DMS 273 (cell line): ENCODE measurements at regions not wholly inside any gene's neighbourhood (a gene's known extent, or its start where the extent isn't known, plus 50 kb on each side); places are given as distances from the start of the nearest gene placed in this dataset.

Experiments
- DNase-seq: peaks from one replicate; lab custom pipeline; 2025; ENCODE audit not compliant: unreplicated experiment; lab: John Stamatoyannopoulos, UW

DNA sequence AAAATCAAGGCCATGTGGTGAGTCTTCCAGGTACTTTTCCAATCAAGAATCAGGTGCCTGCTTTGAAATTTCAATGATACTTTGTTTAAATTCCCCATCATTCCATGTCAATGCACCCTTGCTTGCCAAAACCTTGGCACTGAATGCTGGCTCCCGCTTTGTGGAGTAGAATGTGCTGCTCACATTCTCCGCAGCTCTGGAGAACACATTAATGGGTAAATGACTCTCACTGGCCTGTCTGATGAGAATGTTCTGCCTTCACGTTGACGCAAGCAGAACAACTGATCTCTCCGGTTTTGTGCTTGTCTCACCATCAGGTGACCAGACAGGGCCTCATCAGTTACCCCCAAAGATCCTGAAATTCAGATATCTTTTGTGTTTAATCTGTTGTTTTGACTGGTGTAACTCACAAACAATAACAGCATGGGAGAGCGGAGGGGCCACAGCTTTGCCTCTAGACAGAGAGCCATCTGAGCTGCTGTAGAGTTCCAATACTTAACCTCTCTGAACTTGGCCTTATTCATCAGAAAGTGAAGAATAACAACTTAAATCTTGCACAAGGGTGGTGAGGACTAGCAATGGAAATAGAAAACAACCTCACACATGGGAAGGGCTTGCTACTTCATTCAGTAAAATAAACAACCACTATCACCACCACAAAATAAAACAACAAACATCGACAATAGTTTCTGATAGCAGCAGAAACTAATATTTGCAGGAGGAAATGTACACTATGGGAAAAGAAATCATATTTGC lies 276.9 kb upstream of the IGFBP3 start:
- no peak for DNase-seq

DNA sequence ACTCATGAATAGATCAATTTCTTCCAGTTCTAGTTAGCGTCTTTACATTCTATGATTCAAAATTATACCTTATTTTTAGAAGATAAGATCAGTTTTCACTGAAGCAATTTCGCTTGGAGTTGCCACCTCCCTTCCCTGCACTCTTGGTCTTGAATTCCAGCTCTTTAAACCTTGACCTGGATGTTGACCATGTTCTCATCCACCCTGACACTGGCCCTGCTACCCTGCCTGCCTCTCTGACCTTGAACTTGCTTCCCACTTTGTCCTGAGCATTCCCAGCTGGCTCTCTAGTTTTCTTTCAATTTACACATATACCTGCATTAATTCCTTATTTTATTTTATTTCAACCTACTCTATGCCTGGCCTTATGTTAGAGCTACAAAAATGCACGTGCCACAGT lies 274.9 kb upstream of the IGFBP3 start:
- DNase-seq, result no peak

DNA sequence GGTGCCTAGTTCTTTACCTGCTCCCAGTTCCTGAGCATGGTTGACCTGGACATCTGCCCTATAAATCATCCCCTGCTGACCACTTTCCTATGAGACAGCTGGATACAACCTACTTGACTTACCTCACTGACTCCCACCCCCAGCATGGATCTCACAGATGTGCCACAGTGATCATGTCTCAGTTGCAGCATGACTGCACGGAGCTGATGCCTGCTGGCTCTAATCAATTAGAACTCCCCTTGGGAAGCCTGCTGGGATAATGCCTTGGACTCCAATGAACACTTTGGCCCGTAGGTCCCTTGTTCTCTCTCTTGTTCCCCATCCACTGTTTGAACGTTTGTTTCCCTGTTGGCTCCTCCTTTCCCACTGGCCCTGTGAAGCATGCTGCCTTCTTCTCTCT lies 271.2 kb upstream of the IGFBP3 start:
- DNase-seq, result no peak

DNA sequence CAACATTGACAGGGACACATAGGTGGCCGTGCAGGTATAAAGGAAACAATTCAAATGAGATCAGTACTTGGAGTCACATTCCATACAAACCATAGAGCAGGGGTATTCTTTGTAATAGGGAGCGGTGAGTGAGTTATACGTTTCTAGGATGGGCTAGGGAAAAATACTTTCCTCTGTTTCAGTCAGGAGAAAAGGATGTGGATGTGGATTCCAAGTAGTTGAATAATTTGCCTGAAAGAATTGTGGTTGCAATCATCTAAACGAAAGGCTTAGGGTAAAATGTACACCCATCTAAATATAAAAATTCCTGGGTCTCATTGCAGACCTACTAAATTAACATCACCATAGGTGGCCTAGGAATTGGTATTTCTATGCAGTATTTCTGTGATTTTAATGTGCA lies 270.7 kb upstream of the IGFBP3 start:
- DNase-seq, result no peak

DNA sequence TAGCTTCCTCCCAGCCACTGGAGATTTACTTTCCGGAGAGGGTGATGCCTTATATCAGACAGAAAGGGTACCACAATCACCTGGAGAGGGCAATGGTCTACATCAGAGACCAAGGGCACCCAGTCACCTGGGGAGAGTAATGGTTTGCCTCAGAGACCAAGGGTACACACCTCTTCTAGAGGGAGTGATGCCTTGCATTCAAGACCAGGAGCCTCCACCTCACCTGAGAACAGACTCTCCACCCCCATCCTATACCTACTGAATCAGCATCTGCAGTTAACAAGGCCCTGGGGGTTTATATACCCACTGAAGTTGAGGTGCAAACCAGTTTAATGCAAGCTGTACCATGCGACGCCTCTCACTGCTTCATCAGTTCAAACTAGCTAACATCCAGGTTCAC lies 270.2 kb upstream of the IGFBP3 start:
- DNase-seq, result no peak

DNA sequence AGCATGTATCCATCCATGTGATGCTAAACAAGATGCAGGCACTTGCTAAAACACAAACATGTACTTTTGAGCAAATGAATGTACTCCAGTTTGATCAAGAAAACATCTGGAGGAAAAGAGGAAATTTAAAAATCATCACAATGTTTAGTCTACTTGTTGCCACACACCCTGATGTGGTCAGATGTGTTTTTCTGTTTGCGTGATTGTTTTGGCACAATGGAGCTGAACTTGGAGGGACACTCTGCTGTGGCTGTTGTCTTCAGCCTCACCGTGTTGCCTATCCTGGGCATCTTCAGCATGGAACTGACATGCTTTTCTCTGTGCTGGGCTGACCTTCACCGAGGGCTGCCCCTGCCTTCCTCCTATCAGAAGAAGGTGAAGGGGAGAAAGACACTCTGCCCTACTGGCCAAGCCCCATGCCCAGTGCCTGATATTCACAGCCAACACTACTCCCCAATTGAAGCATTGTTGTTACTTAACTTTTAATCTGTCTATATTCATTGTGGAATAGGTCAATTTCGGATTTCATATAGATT lies 268.3 kb upstream of the IGFBP3 start:
- DNase-seq, result no peak

DNA sequence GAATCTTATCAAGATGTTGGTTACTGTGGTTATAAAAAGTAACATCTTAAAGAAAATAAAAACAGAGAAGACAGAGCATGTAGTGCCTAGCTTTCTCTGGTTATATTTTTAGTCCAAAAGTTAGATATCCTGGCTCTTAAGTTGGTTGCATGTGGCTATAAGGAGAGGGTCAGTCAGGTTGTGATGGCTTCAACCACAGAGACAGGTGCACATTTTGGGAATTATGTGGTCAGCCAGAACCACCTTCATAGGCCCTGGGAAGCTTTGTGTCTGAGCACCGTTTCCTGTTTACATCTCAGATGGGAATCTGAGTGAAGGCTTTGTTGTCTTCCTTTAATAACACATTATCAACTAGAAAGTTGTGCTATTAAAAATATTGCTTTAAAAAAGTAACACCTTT lies 265.1 kb upstream of the IGFBP3 start:
- no peak for DNase-seq

DNA sequence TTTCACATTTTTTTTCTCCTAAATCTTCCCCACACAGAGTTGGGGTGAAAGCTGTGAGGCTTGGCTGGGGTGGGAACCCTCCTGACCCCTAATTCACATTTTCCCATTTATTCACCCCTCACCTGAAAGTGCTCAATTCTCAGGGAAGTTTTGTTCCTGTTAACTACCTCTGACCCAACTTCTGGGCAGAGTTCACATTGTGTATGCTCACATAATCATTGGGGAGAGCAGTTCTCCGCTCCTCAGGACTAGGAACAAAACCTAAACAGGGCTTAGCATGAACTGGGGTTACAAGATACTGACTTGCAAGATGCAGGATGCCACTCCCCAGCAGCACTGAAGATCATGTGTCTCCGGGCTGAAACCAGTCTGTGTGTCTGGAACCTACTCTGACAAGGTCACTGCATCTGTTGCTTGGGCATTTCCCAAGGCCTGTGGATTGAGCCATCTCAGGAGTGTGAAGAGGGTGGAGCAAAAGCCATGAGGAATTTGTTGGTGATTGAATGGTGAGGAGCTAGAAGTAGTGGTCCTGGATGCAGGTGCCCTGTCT lies 258.1 kb upstream of the IGFBP3 start:
- no peak for DNase-seq

DNA sequence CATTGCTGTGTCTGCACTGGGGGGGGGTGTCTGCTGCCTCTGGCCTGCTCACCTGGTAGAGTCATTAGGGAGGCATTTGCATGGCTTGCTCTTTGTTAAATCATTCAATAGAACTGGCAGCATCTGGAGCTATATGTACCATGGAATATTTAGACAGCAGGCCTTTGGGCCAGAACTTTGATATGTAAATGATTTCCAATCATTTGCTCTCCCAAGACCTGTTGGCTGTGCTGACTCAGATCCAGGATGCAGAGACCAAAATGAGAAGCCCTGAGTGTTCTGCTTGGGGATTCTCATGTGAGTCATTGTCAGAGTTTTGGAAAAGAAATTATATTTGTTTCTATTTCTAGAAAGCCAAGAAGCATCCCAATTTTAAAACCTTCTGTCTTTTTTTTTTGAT lies 257.6 kb upstream of the IGFBP3 start:
- peak; percentile 15 for DNase-seq

DNA sequence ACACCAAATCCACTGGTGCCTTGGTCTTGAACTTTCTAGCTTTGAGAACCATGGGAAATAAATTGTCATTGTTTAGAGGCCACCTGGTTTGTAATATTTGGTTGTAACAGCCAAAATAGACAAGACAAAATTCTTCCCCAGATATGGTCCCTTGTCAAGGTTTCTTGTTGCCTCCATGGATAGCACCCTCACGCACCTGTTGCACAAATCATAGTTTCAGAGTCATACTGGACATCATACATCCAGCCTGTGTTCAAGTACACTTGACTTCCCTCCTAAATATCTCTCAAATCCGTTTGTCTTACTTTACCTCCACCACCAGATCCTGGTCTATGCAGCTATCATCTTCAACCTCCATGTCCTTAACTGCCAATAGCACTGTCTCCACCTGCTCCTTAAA lies 256.7 kb upstream of the IGFBP3 start:
- DNase-seq, result no peak

DNA sequence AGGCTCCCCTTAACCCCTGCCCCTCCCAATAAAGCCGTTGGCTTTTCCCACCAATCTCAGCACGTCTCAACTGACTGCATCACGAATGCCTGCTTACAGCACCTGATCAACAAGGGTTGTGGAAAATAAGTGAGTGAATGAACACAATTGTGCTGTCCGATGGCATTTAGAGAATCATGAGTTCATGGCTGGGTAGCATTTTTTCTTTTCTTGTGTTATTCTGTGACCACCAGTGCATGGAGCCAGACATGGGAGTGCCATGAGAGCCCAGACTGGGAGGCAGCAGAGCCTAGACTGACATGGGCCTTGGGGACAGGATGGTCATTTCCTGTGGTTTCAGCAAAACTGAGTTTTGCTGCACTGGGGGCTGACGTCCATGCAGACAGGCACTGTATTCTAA lies 254.1 kb upstream of the IGFBP3 start:
- DNase-seq, result no peak

DNA sequence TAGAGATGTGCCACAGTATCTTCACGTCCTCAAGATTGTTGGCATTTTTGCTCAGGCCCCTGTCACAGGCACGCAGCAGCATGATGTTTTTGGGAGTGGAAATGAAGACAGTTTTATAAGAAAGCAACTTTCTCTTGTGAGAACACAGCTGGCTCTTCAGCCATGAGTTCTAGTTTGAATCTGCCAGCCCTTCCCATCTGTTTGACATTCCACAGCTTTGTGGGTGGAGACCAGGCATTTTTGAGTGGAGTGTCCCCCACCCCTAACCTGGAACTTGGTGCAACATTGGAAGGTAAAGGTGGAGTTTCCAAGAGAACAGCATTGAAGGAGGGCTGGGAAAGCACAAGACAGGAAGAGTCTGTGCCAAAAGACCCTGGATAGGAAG lies 253.1 kb upstream of the IGFBP3 start:
- DNase-seq, result no peak

DNA sequence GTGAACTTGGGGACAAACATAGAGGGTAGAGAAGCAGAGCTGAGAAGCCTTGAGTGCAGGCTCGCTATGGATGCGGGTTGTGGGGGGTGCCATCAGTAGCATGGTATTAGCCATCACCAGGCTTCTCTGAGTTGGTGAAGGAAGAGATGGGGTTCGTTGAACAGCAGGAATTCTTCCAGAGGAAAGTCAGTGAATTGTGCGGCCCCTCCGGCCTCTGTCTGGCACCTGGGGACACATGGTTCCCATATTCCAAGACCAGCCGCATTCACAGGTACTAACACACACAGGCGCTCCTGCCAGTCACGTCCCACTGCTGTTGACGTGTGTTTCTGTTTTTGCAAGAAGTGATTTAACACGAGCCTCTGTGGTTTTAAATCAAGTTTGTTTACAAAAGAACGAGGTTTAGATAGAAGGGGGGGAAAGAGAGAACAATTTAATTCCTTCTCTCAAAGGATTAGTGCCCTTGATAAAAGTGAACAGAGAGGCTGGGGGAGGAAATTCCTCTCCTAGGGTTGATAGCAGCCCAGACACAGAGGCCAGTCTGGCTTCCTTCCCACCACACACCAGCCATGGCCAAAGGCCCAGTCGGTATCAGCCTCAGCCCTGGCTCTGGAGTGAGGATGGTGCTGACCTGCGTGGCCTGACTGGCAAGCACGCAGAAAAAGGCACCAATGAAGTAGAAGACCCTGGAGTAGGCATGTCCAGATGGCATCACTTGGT lies 252.6 kb upstream of the IGFBP3 start:
- no peak for DNase-seq

DNA sequence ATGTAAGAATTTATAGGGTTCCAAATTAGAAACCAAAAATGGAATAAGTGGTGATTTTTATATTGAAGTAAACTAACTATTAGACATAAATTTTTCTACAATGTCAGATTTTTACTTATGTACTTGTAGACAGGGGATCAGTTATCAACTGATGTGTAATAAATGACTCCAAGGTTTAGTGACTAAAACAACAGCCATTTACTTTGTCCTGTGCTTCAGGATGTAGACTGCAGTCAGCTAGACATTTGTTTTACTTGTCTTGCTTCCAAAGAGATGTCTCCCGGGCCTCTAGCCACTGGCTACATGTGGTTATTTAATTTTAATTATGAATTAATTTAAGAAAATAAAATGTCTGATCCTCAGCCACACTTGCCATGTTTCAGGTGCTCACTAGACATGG lies 249.7 kb upstream of the IGFBP3 start:
- DNase-seq, result no peak

DNA sequence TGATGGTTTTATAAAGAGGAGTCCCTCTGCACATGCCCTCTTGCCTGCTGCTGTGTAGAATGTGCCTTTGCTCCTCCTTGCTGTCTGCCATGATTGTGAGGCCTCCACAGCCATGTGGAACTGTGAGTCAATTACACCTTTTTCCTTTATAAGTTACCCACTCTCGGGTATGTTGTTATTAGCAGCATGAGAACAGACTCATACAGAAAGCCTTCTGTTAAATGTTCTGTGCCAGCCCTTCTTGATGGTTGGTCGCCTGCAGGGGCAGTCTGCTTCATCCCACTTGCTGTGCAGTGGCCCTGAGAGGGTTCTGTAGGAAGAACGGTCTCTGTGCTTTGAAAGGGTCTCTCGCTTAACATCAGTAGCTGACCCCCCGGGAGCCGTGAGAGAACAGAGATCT lies 248.9 kb upstream of the IGFBP3 start:
- no peak for DNase-seq

DNA sequence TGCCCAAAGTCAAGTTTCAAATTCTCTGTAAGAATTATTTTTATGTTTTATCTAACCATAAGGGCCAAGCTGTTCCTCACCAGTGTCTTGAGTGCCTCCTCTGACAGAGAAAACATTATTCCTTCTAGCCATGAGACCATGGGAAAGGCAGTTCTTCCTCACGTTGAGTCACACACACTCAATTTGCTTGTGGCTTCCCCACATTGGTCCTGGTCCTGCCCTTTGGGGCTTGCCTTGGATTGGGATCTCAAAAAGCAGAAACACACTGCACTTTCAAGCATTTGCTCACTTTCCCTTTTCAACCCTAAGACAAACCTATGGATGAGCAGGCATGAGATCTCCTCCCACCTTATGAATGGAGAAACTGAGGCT lies 248.3 kb upstream of the IGFBP3 start:
- DNase-seq, result no peak

DNA sequence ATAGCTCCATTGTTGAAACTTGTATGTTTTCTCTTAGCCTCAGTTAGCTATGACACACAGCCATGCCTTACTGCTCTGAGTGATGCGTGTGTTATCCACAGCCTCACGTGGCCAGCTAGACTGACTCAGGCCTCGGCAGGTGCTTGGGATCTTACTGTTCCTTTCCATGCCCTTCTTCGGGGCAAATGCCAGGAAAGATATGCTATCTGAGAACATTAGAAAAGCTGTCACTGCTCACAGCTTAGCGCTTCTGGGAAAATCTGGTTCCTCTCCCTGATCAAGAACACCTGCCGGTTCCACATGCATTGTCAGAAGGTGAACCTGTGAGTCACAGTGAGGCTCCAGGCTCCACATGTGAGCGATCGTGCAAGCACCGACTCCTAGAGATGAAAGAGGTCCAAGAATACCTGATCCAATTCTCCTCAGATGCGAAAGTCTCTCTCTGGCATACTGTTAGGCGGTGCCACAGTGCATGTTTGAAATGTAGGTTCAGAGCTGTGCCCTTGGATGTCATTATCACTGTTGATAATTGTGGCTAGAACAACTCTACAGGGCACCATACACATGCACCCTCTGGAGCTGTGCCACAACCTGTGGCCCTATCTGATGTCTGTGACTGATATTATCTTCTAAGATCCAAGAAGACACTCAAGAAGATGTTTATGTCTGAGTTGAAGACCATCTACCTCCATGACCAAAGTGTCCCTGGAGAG lies 247.8 kb upstream of the IGFBP3 start:
- no peak for DNase-seq

DNA sequence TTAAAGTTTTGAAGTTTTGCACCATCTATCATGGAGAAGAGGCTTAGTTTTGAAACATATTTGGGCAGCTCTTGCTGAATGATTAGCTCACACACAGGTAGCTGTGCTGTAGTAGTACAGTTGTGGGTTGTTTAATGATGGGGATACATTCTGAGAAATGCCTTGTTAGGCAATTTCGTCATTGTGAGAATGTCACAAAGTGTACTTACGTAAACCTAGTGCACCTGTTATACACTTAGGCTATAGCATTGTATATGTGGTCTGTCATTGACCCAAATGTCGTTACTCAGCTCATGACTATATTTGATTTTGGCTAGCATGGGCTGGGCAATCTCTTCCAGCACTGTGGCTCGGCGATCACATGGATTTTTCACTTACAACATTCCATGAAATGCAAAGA lies 247.2 kb upstream of the IGFBP3 start:
- DNase-seq, result no peak

DNA sequence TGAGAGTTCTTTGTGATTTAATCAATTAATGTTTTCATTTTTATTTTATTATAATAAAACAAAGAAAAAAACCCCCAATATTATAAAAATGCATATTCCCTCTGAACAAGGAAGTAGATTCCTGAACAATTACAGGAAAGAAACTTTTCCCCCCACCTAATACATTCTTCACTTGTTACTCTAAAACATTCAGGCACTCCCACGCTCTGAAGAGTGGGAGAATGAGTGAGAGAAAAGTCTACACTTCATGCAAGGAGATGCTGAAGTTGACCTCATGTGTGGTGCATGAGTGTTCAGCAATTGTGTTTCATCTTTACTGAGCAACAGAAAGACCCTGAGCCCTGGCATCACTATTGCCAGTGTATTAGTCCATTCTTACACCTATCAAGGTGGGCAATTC lies 244.2 kb upstream of the IGFBP3 start:
- no peak for DNase-seq

DNA sequence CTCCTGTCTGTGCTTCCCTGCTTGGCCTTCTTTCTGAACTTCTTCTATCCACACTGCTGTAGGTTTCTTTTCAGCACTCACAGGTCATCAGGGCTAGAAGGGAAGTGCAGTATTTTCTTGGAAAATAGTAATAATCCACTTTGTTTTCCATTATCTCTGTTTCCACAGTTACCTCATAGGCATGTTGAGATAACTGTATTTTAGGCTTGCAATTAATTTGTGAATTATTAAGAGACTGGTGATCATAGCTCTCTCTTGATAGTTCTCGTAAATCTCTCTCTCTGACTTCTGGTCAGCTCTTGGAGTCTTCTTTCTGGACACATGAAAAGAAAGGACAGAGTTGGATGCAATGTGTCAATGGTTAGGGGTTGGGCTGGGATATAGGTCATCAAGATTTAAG lies 243.6 kb upstream of the IGFBP3 start:
- DNase-seq, result no peak

DNA sequence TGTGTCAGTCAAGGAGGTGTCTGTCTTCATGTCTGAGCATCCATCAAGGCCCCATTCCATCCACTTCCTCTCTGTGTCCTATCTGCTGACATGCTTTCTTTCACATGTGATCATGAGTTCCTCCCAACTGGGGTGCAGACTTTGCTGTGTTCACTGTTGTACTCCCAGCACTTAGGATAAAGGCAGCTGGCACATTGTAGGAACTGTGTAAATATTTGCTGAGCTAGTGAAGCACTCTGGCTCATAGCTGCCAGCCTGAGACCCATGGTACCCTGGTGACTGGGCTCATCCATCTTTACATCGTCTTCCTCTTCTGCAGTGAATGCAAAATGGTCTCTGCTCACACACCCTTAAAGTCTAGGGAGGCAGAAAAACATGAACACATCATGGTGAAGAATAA lies 242.2 kb upstream of the IGFBP3 start:
- no peak for DNase-seq

DNA sequence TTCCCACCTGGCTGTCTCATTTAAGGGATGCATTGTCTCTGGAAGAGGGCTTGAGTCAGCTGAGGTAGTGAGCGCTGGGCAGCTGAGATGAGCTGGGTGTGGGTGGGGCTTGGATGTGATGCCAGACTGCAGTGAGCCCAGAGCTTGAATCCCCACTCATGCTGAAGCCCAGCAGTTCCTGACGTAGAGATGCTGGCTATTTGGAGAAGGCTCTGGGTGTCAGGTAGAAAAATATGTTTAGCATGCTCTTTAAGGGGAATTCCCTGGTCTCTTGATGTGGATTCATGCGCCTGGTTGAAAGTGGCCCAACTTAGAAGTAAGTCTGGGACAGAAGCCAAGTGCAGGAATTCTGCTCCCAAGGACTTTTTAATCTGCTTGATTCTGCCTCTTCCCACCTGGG lies 241.5 kb upstream of the IGFBP3 start:
- no peak for DNase-seq
